H1 (cell line): ENCODE measurements at regions not wholly inside any gene's neighbourhood (a gene's known extent, or its start where the extent isn't known, plus 50 kb on each side); places are given as distances from the start of the nearest gene placed in this dataset.

Experiments
- CTCF ChIA-PET: fragments of 300-600 bp; sonication (Branson Sonifier 250); formaldehyde crosslinking; loops from one replicate; lab custom pipeline; 2021; ENCODE audit not compliant: partially characterized antibody; lab: Charles Lee
- POLR2A ChIA-PET: fragments of 300-600 bp; sonication (Branson Sonifier 250); formaldehyde crosslinking; loops from one replicate; lab custom pipeline; 2021; ENCODE audit warnings: inconsistent platforms; ENCODE audit not compliant: partially characterized antibody; lab: Charles Lee
- DNase-seq, 2 experiments: peaks; one replicate each; pipeline versions ENCODE4 v3.0.0 to v3.0.0-alpha.2; 2010 to 2022; ENCODE audit warnings: low spot score in 2 of 2, low read depth in 1 of 2, mixed read lengths in 1 of 2
- FAIRE-seq: peaks from 2 replicates; lab custom pipeline; 2011; peaks lifted over from hg19 to GRCh38; lab: Jason Lieb, UNC
- H2AFZ ChIP-seq: 2 replicates; pipeline ENCODE4 v1.8.1; 2012; ENCODE audit warnings: low read length, inconsistent platforms
- H2AK5ac ChIP-seq: 2 replicates; pipeline ENCODE4 v1.6.1; 2013; ENCODE audit warnings: low read depth, low read length
- H2BK120ac ChIP-seq: replicated peaks from 2 replicates; pipeline ENCODE3; 2013; ENCODE audit warnings: low read depth, low read length, inconsistent platforms
- H2BK12ac ChIP-seq: 2 replicates; pipeline ENCODE4 v1.6.1; 2013; ENCODE audit warnings: low read depth, low read length
- H2BK15ac ChIP-seq: 2 replicates; pipeline ENCODE4 v1.6.1; 2013; ENCODE audit warnings: low read length
- H2BK20ac ChIP-seq: 2 replicates; pipeline ENCODE4 v1.6.1; 2013; ENCODE audit warnings: low read length
- H2BK5ac ChIP-seq: 2 replicates; pipeline ENCODE4 v1.6.1; 2013; ENCODE audit warnings: low read depth, low read length
- H3K14ac ChIP-seq: 2 replicates; pipeline ENCODE4 v1.6.1; 2013; ENCODE audit warnings: inconsistent platforms; ENCODE audit not compliant: insufficient read length
- H3K18ac ChIP-seq: 2 replicates; pipeline ENCODE4 v1.6.1; 2013; ENCODE audit warnings: low read length; ENCODE audit errors: extremely low read depth
- H3K23ac ChIP-seq: 2 replicates; pipeline ENCODE4 v1.6.1; 2013; ENCODE audit warnings: inconsistent platforms; ENCODE audit not compliant: insufficient read length
- H3K23me2 ChIP-seq: 2 replicates; pipeline ENCODE4 v1.6.1; 2013; ENCODE audit warnings: low read depth, low read length
- H3K27ac ChIP-seq: 2 replicates; pipeline ENCODE4 v1.6.1; 2011; ENCODE audit warnings: low read depth, low read length, inconsistent platforms
- H3K27me3 ChIP-seq, 4 experiments: replicated peaks in 1 of 4; 1 replicate in 1 of 4; 2 replicates in 3 of 4; pipeline versions ENCODE4 v1.6.1 to v1.8.1; 2011 to 2013; ENCODE audit warnings: low read length in 3 of 4, mild to moderate bottlenecking in 3 of 4, inconsistent platforms in 2 of 4, mixed read lengths in 2 of 4, moderate library complexity in 1 of 4; ENCODE audit not compliant: control insufficient read depth in 3 of 4, insufficient read depth in 3 of 4; ENCODE audit errors: extremely low read depth in 1 of 4
- H3K36me3 ChIP-seq, 4 experiments: 2 replicates each; pipeline versions ENCODE4 v1.6.1 to v1.8.1; 2011 to 2013; ENCODE audit warnings: mild to moderate bottlenecking in 4 of 4, low read length in 3 of 4, moderate library complexity in 2 of 4, control low read depth in 1 of 4, inconsistent platforms in 1 of 4; ENCODE audit not compliant: insufficient read depth in 4 of 4, control insufficient read depth in 2 of 4
- H3K4ac ChIP-seq: replicated peaks from 2 replicates; pipeline ENCODE3; 2013; ENCODE audit warnings: low read length, low read depth, mixed read lengths, inconsistent platforms; ENCODE audit not compliant: insufficient read length
- H3K4me1 ChIP-seq, 4 experiments: replicated peaks in 1 of 4; 1 replicate in 1 of 4; 2 replicates in 3 of 4; pipeline versions ENCODE4 v1.6.1 to v1.8.1; 2011 to 2013; ENCODE audit warnings: low read length in 3 of 4, inconsistent platforms in 2 of 4, mixed read lengths in 1 of 4; ENCODE audit not compliant: insufficient read depth in 4 of 4, control insufficient read depth in 3 of 4
- H3K4me2 ChIP-seq, 2 experiments: 2 replicates each; pipeline versions ENCODE4 v1.6.1 to v1.8.1; 2011 to 2013; ENCODE audit warnings: low read depth in 2 of 2, low read length in 2 of 2, control low read depth in 1 of 2, inconsistent platforms in 1 of 2, mild to moderate bottlenecking in 1 of 2; ENCODE audit not compliant: insufficient read depth in 1 of 2
- H3K4me3 ChIP-seq, 4 experiments: fragments of 200-600, 300-600 bp in 1 of 4; sonication (generic), shearing (Covaris generic), sonication (Bioruptor Twin) in 1 of 4; 2 replicates each; pipeline versions ENCODE4 v1.5.1 to v1.8.1; 2011 to 2016; ENCODE audit warnings: low read length in 4 of 4, low read depth in 3 of 4, control low read depth in 2 of 4, inconsistent platforms in 2 of 4, mild to moderate bottlenecking in 2 of 4, mixed read lengths in 1 of 4, moderate library complexity in 1 of 4; ENCODE audit not compliant: insufficient read depth in 2 of 4; ENCODE audit errors: extremely low read depth in 1 of 4
- H3K56ac ChIP-seq: replicated peaks from 2 replicates; pipeline ENCODE3; 2013; ENCODE audit warnings: low read depth, mild to moderate bottlenecking, mixed read lengths, low read length, inconsistent platforms; ENCODE audit not compliant: insufficient read length
- H3K79me1 ChIP-seq: 2 replicates; pipeline ENCODE4 v1.6.1; 2013; ENCODE audit warnings: low read depth, low read length, control low read depth
- H3K79me2 ChIP-seq, 2 experiments: 2 replicates each; pipeline versions ENCODE4 v1.6.1 to v1.8.1; 2012 to 2013; ENCODE audit warnings: low read length in 2 of 2, mild to moderate bottlenecking in 2 of 2, inconsistent platforms in 1 of 2; ENCODE audit not compliant: insufficient read depth in 2 of 2, control insufficient read depth in 1 of 2
- H3K9ac ChIP-seq, 4 experiments: replicated peaks in 1 of 4; 1 replicate in 1 of 4; 2 replicates in 3 of 4; pipeline versions ENCODE4 v1.6.1 to v1.8.1; 2011 to 2013; ENCODE audit warnings: low read depth in 3 of 4, low read length in 3 of 4, control low read depth in 2 of 4, mild to moderate bottlenecking in 2 of 4, moderate library complexity in 2 of 4, inconsistent platforms in 1 of 4; ENCODE audit errors: extremely low read depth in 1 of 4
- H3K9me3 ChIP-seq, 2 experiments: 2 replicates each; pipeline versions ENCODE4 v1.6.1 to v1.8.1; 2012 to 2013; ENCODE audit warnings: mild to moderate bottlenecking in 2 of 2, moderate library complexity in 2 of 2, control low read depth in 1 of 2, inconsistent platforms in 1 of 2, low read depth in 1 of 2, low read length in 1 of 2, mixed read lengths in 1 of 2; ENCODE audit not compliant: insufficient read depth in 2 of 2
- H4K20me1 ChIP-seq, 2 experiments: replicated peaks in 1 of 2; 2 replicates each; pipeline versions ENCODE3 to v1.8.1; 2011 to 2013; ENCODE audit warnings: inconsistent platforms in 2 of 2, low read length in 2 of 2, mild to moderate bottlenecking in 1 of 2; ENCODE audit not compliant: insufficient read depth in 2 of 2, control insufficient read depth in 1 of 2
- H4K5ac ChIP-seq: 2 replicates; pipeline ENCODE4 v1.6.1; 2013; ENCODE audit warnings: low read length, low read depth, mixed read lengths, inconsistent platforms; ENCODE audit not compliant: insufficient read length
- H4K8ac ChIP-seq: 2 replicates; pipeline ENCODE4 v1.8.0; 2013; ENCODE audit warnings: mild to moderate bottlenecking, moderate library complexity, low read length, inconsistent platforms; ENCODE audit not compliant: insufficient read depth; ENCODE audit errors: extremely low read depth
- H4K91ac ChIP-seq: replicated peaks from 2 replicates; pipeline ENCODE3; 2013; ENCODE audit warnings: low read length, mixed read lengths, inconsistent platforms; ENCODE audit not compliant: insufficient read length
- BCL11A ChIP-seq, 2 experiments: IDR thresholded peaks; one replicate each; pipeline ENCODE4 v1.6.1; 2011; ENCODE audit warnings: low read depth in 2 of 2, low read length in 2 of 2, mild to moderate bottlenecking in 2 of 2
- CBX5 ChIP-seq: fragments of 300-800, 300-1000 bp; sonication (generic); IDR thresholded peaks from 2 replicates; pipeline ENCODE4 v1.7.1; 2016; ENCODE audit warnings: antibody characterized with exemption, low read length, low read depth
- CHD2 ChIP-seq: IDR thresholded peaks from 2 replicates; pipeline ENCODE4 v1.6.1; 2012; ENCODE audit warnings: low read length, improper control_type of control experiment
- POLR2AphosphoS5 ChIP-seq: IDR thresholded peaks from 2 replicates; pipeline ENCODE4 v1.6.1; 2011; ENCODE audit warnings: low read depth, low read length
- RBBP5 ChIP-seq: IDR thresholded peaks from 2 replicates; pipeline ENCODE4 v1.7.1; 2012; ENCODE audit warnings: low read depth, mild to moderate bottlenecking, inconsistent platforms, low read length, moderate library complexity, borderline replicate concordance
- SUZ12 ChIP-seq: fragments of 200-600 bp; sonication (generic); IDR thresholded peaks from 2 replicates; pipeline ENCODE4 v1.6.1; 2012; ENCODE audit warnings: mild to moderate bottlenecking, inconsistent platforms, low read length, moderate library complexity, mixed read lengths
- TAF1 ChIP-seq: IDR thresholded peaks from 2 replicates; pipeline ENCODE4 v1.6.1; 2011; ENCODE audit warnings: mild to moderate bottlenecking, low read depth, low read length
- ZNF274 ChIP-seq: IDR thresholded peaks from 2 replicates; pipeline ENCODE4 v1.7.0; 2012; ENCODE audit warnings: low read length, borderline replicate concordance; ENCODE audit errors: extremely low read depth
- WGBS, 2 experiments: shearing (Covaris generic) in 1 of 2; methylation state at CpG; one replicate each; pipeline versions ENCODE4 v1.1.6 to v1.1.7; 2013 to 2015; ENCODE audit warnings: low lambda C conversion rate in 2 of 2, mixed read lengths in 2 of 2, inconsistent platforms in 1 of 2, low coverage in 1 of 2, missing lambda C conversion rate in 1 of 2; ENCODE audit not compliant: insufficient replicate concordance in 2 of 2, insufficient coverage in 1 of 2, insufficient read length in 1 of 2; ENCODE audit errors: extremely low coverage in 1 of 2, missing lambda C conversion rate in 1 of 2; 5-methylcytosine and 5-hydroxymethylcytosine counted together
- TF ChIP-seq, protein P1 (sequence below): IDR thresholded peaks from 2 replicates; pipeline ENCODE4 v1.6.1; 2012; ENCODE audit warnings: inconsistent platforms
- TF ChIP-seq, protein P2 (sequence below): IDR thresholded peaks from 2 replicates; pipeline ENCODE4 v1.6.1; 2012; ENCODE audit warnings: low read length, inconsistent platforms

DNA sequence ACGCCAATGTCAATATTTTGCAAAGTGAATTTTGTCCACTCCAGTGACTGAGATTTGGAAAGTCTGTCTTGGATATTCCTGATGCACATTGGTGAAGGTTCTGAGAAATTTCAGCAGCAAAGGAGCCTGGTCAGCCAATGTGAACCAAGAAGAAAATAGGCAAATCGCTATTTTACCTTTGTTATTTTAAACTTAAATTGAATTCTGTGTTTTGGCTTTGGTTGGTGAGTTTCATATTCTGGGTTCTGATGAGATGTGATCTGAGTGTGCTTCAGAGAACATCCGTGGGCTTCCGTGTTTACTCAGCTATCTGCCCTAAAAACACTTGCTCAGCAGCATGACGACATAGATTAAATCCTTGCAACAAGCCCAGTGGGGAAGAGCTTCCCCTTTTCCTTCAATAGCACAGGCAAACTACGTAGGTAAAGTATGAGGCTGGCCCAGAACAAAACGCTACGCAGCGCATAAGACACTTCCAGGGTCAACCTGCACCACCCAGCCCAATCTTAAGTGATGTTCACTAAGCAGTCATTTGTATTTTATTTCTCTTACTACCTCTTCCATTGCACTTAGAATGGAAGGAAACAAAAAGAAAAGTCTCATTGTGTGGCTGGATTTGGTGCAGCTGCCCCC lies 176.4 kb upstream of the KAZN start:
- H2BK20ac ChIP-seq, result no peak overlapping the region
- no peaks in the 10 kb centered on the region for H3K79me2 ChIP-seq
- no peak overlapping the region for H4K91ac ChIP-seq
- H3K9me3 ChIP-seq, result peaks cover 0 to 10% of the 10 kb centered on the region in 2 experiments; a peak in 1 of 4 replicates
- H3K4me2 ChIP-seq, result no peak overlapping the region
- H3K79me1 ChIP-seq, result no peaks in the 10 kb centered on the region
- no peak overlapping the region for H2BK12ac ChIP-seq
- no peak overlapping the region for H3K27ac ChIP-seq
- H2AFZ ChIP-seq, result no peak overlapping the region
- no peak overlapping the region for H2AK5ac ChIP-seq
- H3K14ac ChIP-seq, result no peak overlapping the region
- H2BK120ac ChIP-seq, result no peak overlapping the region
- no peak overlapping the region for H2BK5ac ChIP-seq
- no peak overlapping the region for H3K23ac ChIP-seq
- FAIRE-seq (no peak), DNase-seq (no peak)
- no peak for TF ChIP-seq BCL11A (IDR thresholded peaks at IDR 0.05; ENCODE audit: low read depth in 2 of 2, low read length in 2 of 2)
- TF ChIP-seq CHD2, result no peak
- TF ChIP-seq POLR2AphosphoS5, result no peak
- no peak for TF ChIP-seq RBBP5
- TF ChIP-seq SUZ12, result no peak
- no peak for TF ChIP-seq ZNF274
- TF ChIP-seq TAF1, result no peak
- TF ChIP-seq, protein P1, sequence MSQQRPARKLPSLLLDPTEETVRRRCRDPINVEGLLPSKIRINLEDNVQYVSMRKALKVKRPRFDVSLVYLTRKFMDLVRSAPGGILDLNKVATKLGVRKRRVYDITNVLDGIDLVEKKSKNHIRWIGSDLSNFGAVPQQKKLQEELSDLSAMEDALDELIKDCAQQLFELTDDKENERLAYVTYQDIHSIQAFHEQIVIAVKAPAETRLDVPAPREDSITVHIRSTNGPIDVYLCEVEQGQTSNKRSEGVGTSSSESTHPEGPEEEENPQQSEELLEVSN, result no peak
- TF ChIP-seq, protein P2, sequence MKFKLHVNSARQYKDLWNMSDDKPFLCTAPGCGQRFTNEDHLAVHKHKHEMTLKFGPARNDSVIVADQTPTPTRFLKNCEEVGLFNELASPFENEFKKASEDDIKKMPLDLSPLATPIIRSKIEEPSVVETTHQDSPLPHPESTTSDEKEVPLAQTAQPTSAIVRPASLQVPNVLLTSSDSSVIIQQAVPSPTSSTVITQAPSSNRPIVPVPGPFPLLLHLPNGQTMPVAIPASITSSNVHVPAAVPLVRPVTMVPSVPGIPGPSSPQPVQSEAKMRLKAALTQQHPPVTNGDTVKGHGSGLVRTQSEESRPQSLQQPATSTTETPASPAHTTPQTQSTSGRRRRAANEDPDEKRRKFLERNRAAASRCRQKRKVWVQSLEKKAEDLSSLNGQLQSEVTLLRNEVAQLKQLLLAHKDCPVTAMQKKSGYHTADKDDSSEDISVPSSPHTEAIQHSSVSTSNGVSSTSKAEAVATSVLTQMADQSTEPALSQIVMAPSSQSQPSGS, result no peak
- no peak for TF ChIP-seq CBX5
- ChIA-PET CTCF (interaction anchor here (0.6 to 3.1 kb wide), 7 partner anchors 11 to 850 kb away, joined by 3 to 12 read pairs (median 3); no protein-coding TSS in a partner anchor), POLR2A (no interaction called here)
- 89% methylated on average over 9 of the region's 9 CpGs; no CpG with 5 or more reads in 1 of the 2 experiments for WGBS, 2 experiments
- H4K5ac ChIP-seq, result no peak overlapping the region
- H2BK15ac ChIP-seq, result no peak overlapping the region
- H4K8ac ChIP-seq, result no peak overlapping the region
- no peak overlapping the region for H3K4me3 ChIP-seq
- H3K4me1 ChIP-seq, result no peaks in the 10 kb centered on the region
- H3K23me2 ChIP-seq, result no peaks in the 10 kb centered on the region
- H3K36me3 ChIP-seq, result no peaks in the 10 kb centered on the region
- no peak overlapping the region for H3K4ac ChIP-seq
- H3K9ac ChIP-seq, result no peak overlapping the region
- H3K18ac ChIP-seq, result no peak overlapping the region
- no peaks in the 10 kb centered on the region for H4K20me1 ChIP-seq
- H3K56ac ChIP-seq, result no peak overlapping the region
- peaks cover 0 to 2% (median 0%) of the 10 kb centered on the region in 4 experiments; a peak in 1 of 7 replicates for H3K27me3 ChIP-seq
